ENCODE measurements at regions not wholly inside any gene's neighbourhood (a gene's known extent, or its start where the extent isn't known, plus 50 kb on each side); places are given as distances from the start of the nearest gene placed in this dataset.
"Not testable (repeated sequence)": the region's sequence is repeated elsewhere in the genome, so short reads cannot be mapped to it uniquely, and the experiment has no call there.

GRCh38 chr17:37829592-37830123, 84.8 kb upstream of the HNF1B start:
- no peak for DNase-seq (ENCODE audit: low read depth in 2 of 2)

- no peak for DNase-seq (ENCODE audit: low read depth in 2 of 2)
These were observed 83.8 kb upstream of the HNF1B start for GRCh38 chr17:37828651-37829124.

GRCh38 chr17:37827905-37828650, 83.2 kb upstream of the HNF1B start:
- no peak for DNase-seq (ENCODE audit: low read depth in 2 of 2)

DNA sequence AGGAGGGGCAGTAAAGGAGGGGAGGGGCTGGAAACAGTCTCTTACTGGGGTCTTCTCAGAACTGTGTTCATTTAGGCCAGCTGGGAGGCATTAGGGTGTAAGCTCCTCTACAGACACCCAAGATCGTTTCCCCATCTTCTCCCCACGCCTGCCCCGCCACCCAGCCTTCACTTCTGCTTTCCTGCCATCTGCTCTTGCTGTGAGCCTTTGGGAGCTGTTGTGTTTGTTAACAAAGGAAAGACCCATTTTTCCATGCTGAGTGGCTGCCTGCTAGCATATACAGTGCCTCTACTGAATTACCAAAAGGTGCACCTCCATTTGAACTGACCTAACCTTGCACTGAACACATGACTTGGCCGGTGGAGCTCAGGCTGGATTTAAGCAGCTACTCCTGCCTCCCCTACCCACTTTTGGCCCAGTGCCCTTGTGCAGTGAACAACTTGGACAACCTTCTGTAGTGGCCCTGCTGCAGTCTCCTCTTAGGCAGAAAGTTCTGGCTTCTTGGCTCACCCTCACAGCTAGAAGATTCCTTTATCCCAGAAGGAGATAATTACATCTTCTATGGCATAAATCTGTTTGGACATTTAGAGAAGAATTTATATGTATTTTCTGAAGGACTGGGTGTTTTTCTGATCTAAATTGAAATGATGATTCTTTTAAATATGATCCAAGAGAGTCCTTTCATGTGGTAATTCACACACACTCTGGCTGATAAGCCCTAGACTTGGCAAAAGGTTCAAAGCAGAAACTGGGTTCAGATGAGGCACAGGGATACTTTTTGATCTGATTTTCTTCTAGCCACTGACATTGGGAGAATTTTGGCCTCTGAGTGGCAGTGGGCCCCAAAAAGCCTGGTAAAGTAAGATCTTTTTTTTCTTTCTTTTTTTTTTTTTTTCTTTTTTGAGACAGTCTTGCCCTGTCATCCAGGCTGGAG, 81.9 kb upstream of the HNF1B start:
- DNase-seq (ENCODE audit: low read depth in 2 of 2): no peak

- DNase-seq (ENCODE audit: low read depth in 2 of 2): no peak
These were observed 81.0 kb upstream of the HNF1B start for GRCh38 chr17:37825851-37826250.

GRCh38 chr17:37824534-37825485, 80.0 kb upstream of the HNF1B start:
- no peak for DNase-seq (ENCODE audit: low read depth in 2 of 2)

GRCh38 chr17:37823996-37824395, 79.1 kb upstream of the HNF1B start:
- no peak for DNase-seq (ENCODE audit: low read depth in 2 of 2)

- DNase-seq (ENCODE audit: low read depth in 2 of 2): no peak
These were observed 76.3 kb upstream of the HNF1B start for GRCh38 chr17:37820995-37821713.

GRCh38 chr17:37820313-37820994, 75.6 kb upstream of the HNF1B start:
- no peak for DNase-seq (ENCODE audit: low read depth in 2 of 2)

GRCh38 chr17:37818689-37819088, 73.8 kb upstream of the HNF1B start:
- no peak for DNase-seq (ENCODE audit: low read depth in 2 of 2)

GRCh38 chr17:37816950-37817349, 72.1 kb upstream of the HNF1B start:
- no peak for DNase-seq (ENCODE audit: low read depth in 2 of 2)

DNA sequence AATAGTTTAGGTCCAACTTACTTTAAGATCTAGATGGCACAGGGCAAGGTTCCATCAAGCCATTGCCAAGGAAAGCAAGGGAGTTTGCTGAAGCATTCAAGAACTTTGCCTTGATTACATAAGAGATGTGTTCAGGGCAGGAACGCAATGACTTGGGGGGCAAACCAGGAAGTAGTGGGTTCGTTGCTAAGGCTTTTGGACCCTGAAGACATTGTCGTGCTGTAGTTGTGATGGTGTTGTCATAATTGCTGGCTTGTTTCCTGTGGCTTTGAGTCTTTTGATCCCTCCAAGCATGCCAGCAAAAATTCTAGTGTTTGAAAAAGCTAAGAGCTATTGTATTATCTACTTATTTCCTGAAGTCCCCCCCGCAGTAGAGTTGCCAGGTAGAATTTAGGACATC, 70.7 kb upstream of the HNF1B start:
- DNase-seq (ENCODE audit: low read depth in 2 of 2): no peak

- DNase-seq (ENCODE audit: low read depth in 2 of 2): no peak
These were observed 68.9 kb upstream of the HNF1B start for GRCh38 chr17:37813751-37814150.

GRCh38 chr17:37808846-37809245, 64.0 kb upstream of the HNF1B start:
- DNase-seq (ENCODE audit: low read depth in 2 of 2): not testable (repeated sequence)

- DNase-seq (ENCODE audit: low read depth in 2 of 2): no peak
These were observed 58.0 kb upstream of the HNF1B start for GRCh38 chr17:37802712-37803416.

- no peak for DNase-seq (ENCODE audit: low read depth in 2 of 2)
These were observed 57.3 kb upstream of the HNF1B start for GRCh38 chr17:37802061-37802595.

DNA sequence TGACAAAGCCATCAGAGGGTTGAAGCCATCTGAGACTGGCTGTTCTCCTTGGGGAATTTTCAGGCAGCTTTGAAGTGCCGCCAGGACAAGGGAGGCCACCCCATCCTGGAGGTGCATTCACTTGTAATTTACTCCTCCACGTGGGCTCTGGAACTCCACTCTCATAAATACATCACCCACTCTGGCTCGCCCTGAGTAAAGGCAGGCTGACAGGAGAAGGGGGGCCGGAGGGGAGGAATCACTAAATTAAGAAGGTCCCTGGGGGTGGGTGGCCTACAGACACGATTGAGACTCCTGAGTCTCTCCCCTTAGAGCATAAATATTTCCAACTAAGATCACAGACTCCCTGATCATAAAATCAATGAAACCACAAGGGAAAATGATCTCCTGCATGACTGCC, 56.3 kb upstream of the HNF1B start:
- DNase-seq (ENCODE audit: low read depth in 2 of 2): no peak

- DNase-seq (ENCODE audit: low read depth in 2 of 2): no peak
These were observed 52.3 kb upstream of the HNF1B start for GRCh38 chr17:37797206-37797605.

GRCh38 chr17:37796076-37796475, 51.2 kb upstream of the HNF1B start:
- no peak for DNase-seq (ENCODE audit: low read depth in 2 of 2)
